ENCODE measurements at regions not wholly inside any gene's neighbourhood (a gene's known extent, or its start where the extent isn't known, plus 50 kb on each side); places are given as distances from the start of the nearest gene placed in this dataset.
"Not testable (repeated sequence)": the region's sequence is repeated elsewhere in the genome, so short reads cannot be mapped to it uniquely, and the experiment has no call there.

DNA sequence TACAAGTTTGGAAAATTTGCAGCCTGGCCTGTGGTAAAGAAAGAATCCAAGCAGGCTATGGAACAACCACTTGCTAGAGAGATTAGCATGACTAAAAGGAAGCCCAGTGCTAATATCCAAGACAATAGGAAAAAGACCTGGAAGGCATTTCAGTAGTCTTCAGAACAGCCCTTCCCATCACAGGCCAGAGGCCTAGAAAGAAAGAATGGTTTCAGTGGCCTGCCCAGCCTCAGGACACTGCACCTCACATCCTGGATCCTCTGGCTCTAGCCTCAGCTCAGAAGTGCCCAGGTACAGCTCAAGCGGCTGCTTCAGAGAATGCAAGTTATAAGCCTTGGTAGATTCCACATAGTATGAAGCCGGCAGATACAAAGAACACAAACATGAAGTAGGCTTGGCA is 449.8 kb upstream of the AR start:
- no peak for DNase-seq (ENCODE audit: low spot score)
- TF ChIP-seq, protein P1, sequence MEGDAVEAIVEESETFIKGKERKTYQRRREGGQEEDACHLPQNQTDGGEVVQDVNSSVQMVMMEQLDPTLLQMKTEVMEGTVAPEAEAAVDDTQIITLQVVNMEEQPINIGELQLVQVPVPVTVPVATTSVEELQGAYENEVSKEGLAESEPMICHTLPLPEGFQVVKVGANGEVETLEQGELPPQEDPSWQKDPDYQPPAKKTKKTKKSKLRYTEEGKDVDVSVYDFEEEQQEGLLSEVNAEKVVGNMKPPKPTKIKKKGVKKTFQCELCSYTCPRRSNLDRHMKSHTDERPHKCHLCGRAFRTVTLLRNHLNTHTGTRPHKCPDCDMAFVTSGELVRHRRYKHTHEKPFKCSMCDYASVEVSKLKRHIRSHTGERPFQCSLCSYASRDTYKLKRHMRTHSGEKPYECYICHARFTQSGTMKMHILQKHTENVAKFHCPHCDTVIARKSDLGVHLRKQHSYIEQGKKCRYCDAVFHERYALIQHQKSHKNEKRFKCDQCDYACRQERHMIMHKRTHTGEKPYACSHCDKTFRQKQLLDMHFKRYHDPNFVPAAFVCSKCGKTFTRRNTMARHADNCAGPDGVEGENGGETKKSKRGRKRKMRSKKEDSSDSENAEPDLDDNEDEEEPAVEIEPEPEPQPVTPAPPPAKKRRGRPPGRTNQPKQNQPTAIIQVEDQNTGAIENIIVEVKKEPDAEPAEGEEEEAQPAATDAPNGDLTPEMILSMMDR (IDR thresholded peaks at IDR 0.05) = no peak
- no peak for ATAC-seq (ENCODE audit: low FRiP score)

DNA sequence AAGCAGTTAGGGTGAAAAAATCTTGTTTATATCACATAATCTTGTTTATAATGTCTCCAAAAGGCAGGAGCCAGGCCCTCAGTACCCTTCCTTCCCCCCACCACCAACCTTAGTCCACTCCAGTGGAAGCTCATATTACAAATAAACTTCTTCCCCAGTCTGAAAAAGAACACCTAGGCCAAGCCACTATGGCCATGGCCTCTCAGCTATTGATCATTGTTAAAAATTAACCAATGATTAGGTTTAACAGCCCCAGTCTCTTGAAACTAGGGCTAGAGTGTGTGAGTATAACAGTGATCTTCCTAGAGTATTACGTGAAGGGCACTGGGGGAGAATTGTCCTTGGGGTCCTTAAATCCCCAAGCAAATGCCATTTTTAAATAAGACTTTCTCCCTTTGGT is 411.9 kb upstream of the EDA2R start:
- ATAC-seq (ENCODE audit: low FRiP score) (no peak), DNase-seq (ENCODE audit: low spot score) (no peak)
- TF ChIP-seq, protein P1 (IDR thresholded peaks at IDR 0.05) = no peak

DNA sequence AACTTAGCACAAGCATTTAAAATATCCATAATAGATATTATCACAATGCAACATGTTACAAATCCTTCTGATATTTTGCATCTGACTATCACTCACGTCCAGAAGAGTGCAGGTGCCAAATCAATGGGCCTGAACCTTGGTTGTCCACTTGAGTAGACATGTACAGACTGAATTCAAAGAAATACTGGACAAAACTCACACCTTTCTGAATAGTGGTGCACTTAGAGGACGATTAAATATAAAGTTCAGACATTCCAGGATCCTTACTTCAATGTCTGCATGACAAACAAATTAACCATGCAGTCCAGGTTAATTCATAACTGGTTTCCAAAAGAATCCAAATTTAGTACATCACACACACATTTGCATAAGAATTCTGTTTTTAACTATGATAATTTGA is 406.0 kb upstream of the EDA2R start:
- no peak for ATAC-seq (ENCODE audit: low FRiP score)
- no peak for DNase-seq (ENCODE audit: low spot score)
- TF ChIP-seq, protein P1 (IDR thresholded peaks at IDR 0.05) = no peak

DNA sequence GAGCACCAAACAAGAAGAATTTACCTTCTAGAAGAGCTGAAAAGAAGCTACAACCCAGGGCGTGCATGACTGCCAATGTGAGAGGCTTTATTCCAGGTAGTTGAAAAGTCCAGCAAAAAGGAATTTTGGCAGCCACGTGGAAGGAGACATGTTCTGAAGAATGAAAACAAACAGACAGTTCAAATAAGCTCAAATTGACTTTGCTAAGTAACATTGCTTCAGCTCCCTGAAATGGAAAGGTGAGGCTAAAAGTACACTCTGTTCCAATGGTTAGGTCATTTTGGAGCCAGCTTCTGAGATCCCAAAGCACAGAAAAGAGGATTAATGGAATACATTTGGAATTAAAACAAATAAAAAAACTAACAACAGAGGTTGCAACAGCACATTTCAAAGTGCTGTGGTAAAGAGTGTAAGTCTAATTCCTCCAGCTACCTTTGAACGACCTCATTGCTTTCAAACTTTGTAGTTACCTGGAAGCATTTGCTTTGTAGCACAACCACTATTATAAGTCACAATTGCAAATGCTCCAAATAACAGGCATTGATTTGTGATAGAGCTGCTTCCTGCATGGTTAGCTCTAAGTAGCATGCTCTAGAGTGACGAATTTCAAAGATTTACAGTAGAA is 405.3 kb upstream of the EDA2R start:
- DNase-seq (ENCODE audit: low spot score) (no peak), ATAC-seq (ENCODE audit: low FRiP score) (no peak)
- TF ChIP-seq, protein P1 (IDR thresholded peaks at IDR 0.05) = no peak

DNA sequence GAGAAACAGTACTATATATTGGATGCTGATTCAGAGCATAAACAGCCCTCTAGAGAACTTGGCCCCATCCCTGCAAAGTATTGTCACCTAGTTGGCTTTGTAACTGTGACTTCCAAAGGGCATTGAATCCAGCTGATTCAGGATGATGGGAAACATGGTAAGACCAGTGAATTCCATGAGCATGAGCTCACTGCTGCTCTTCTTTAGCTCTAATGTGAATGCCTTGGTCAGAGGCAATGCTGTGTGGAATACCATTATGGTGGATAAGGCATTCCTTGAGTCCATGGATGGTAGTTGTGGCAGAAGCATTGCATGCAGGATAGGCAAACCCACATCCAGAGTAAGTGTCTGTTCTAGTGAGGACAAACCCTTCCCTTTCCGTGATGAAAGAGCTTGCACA is 365.6 kb upstream of the EDA2R start:
- DNase-seq (ENCODE audit: low spot score) = no peak
- TF ChIP-seq, protein P1 (IDR thresholded peaks at IDR 0.05) = no peak
- no peak for ATAC-seq (ENCODE audit: low FRiP score)

DNA sequence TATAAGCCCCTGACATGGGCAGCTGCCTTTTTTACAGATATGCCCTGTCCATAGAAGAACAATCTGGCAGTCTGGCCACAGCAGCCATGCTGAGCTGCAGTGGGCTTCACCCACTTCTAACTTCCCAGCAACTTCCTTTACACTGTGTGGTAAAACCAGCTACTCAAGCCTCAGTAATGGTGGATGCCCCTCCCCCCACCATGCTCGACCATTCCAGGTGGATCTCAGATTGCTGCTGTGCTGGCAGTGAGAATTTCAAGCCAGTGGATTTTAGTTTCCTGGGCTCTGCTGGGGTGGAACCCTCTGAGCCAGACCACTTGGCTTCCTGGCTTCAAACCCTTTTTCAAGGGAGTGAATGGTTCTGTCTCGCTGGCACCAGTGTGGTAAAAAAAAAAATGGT is 355.9 kb upstream of the EDA2R start:
- DNase-seq (ENCODE audit: low spot score) = no peak
- TF ChIP-seq, protein P1 (IDR thresholded peaks at IDR 0.05) = no peak
- ATAC-seq (ENCODE audit: low FRiP score) = no peak

DNA sequence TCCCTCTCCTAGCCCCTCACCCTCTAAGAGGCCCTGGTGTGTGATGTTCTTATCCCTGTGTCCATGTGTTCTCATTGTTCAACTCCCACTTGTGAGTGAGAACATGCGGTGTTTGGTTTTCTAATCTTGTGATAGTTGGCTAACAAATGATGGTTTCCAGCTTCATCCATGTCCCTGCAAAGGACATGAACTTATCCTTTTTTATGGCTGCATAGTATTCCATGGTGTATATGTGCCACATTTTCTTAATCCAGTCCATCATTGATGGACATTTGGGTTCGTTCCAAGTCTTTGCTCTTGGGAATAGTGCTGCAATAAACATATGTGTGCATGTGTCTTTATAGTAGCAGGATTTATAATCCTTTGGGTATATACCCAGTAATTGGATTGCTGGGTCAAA is 353.2 kb upstream of the EDA2R start:
- ATAC-seq (ENCODE audit: low FRiP score); DNase-seq (ENCODE audit: low spot score): not testable (repeated sequence)

DNA sequence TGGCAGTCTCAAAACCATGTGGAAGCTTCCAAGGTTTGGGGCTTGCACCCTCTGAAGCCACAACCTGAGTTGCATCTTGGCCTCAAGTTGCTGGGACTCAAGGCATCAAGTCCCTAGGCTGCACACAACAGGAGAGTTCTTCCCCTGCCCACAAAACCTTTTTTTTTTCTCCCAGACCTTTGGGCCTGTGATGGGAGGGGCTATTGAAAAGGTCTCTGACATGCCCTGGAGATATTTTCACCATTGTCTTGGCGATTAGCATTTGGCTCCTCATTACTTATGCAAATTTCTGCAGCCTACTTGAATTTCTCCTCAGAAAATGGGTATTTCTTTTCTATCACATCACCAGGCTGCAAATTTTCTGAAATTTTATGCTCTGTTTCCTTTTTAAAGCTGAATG is 349.5 kb upstream of the EDA2R start:
- ATAC-seq (ENCODE audit: low FRiP score) = no peak
- DNase-seq (ENCODE audit: low spot score) = no peak
- TF ChIP-seq, protein P1 (IDR thresholded peaks at IDR 0.05) = no peak

Measured in omental fat pad (tissue), 3 donors.